ENCODE measurements at regions not wholly inside any gene's neighbourhood (a gene's known extent, or its start where the extent isn't known, plus 50 kb on each side); places are given as distances from the start of the nearest gene placed in this dataset.

DNA sequence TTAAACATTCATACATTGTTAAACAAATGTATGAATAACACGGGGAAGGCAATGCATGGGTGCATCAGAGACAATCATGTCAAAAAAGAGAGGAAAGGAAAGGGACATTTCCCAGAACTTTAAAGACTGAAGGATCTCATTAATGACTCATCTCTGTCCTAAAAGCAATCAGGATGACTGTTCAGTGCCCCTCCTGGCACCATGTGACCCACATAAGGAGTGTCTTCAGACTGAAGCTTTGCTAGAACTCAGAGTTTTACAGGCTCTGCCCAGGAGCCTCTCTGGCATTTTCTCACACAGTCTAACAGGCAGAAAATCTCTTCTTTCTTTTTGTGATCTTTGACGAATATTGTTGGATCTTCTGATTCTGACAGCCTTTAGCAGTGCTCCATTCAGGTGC is 315.3 kb downstream of the OTUD1 start:
- no peaks in the 10 kb centered on the region for H3K9me3 ChIP-seq (replicated peaks; ENCODE audit: control insufficient read depth, insufficient read depth, low read length)
- no peak overlapping the region for H3K27ac ChIP-seq (ENCODE audit: insufficient read depth, low read depth, low read length)
- no peaks in the 10 kb centered on the region for H3K9me1 ChIP-seq (replicated peaks; ENCODE audit: control insufficient read depth, extremely low read depth, insufficient read depth, low read length)
- H2AFZ ChIP-seq (ENCODE audit: low read depth, low read length), result no peak overlapping the region
- intact Hi-C loops (cut with micrococcal nuclease) (no loop called here), dilution Hi-C loops (cut with MboI; ENCODE audit: extremely low pct_ligation_motif_present, low sequenced_read_pairs) (no loop called here)
- no peak overlapping the region for H3K9ac ChIP-seq (replicated peaks; ENCODE audit: extremely low read depth, insufficient read depth, low read length)
- H3K36me3 ChIP-seq (ENCODE audit: control insufficient read depth in 2 of 2, extremely low read depth in 1 of 2, insufficient read depth in 2 of 2, low read length in 2 of 2), result no peaks in the 10 kb centered on the region
- no peaks in the 10 kb centered on the region for H3K79me2 ChIP-seq (ENCODE audit: control insufficient read depth, insufficient read depth, low read length)
- ChIA-PET POLR2A (no interaction called here), CTCF (no interaction called here)
- no peaks in the 10 kb centered on the region for H3K27me3 ChIP-seq (ENCODE audit: control insufficient read depth in 2 of 2, insufficient read depth in 2 of 2, low read length in 2 of 2)
- TF ChIP-seq, protein P1, sequence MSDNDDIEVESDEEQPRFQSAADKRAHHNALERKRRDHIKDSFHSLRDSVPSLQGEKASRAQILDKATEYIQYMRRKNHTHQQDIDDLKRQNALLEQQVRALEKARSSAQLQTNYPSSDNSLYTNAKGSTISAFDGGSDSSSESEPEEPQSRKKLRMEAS (IDR thresholded peaks at IDR 0.05; ENCODE audit: insufficient read depth, insufficient read length), result no peak
- no peak for TF ChIP-seq POLR2AphosphoS5 (IDR thresholded peaks at IDR 0.05; ENCODE audit: insufficient read depth, low read depth, low read length)
- no peak for TF ChIP-seq JUN (IDR thresholded peaks at IDR 0.05; ENCODE audit: borderline replicate concordance, insufficient read depth, insufficient read length, low read depth)
- no peak for TF ChIP-seq GATA2 (IDR thresholded peaks at IDR 0.05; ENCODE audit: insufficient read depth, insufficient read length, low read depth, low read length)
- no peak for TF ChIP-seq EZH2 (IDR thresholded peaks at IDR 0.05; ENCODE audit: borderline replicate concordance, low read depth, low read length, severe bottlenecking)
- no peak for TF ChIP-seq FOS (IDR thresholded peaks at IDR 0.05; ENCODE audit: borderline replicate concordance, insufficient read depth, low read length)
- TF ChIP-seq MYC (IDR thresholded peaks at IDR 0.05; ENCODE audit: low read depth, low read length), result no peak
- no peak for TF ChIP-seq POLR2A (IDR thresholded peaks at IDR 0.05; ENCODE audit: low read depth, low read length)
- TF ChIP-seq, protein P2, sequence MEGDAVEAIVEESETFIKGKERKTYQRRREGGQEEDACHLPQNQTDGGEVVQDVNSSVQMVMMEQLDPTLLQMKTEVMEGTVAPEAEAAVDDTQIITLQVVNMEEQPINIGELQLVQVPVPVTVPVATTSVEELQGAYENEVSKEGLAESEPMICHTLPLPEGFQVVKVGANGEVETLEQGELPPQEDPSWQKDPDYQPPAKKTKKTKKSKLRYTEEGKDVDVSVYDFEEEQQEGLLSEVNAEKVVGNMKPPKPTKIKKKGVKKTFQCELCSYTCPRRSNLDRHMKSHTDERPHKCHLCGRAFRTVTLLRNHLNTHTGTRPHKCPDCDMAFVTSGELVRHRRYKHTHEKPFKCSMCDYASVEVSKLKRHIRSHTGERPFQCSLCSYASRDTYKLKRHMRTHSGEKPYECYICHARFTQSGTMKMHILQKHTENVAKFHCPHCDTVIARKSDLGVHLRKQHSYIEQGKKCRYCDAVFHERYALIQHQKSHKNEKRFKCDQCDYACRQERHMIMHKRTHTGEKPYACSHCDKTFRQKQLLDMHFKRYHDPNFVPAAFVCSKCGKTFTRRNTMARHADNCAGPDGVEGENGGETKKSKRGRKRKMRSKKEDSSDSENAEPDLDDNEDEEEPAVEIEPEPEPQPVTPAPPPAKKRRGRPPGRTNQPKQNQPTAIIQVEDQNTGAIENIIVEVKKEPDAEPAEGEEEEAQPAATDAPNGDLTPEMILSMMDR (IDR thresholded peaks at IDR 0.05; ENCODE audit: extremely low read depth in 1 of 2, insufficient read depth in 1 of 2, low read depth in 1 of 2, low read length in 2 of 2), result no peak
- no peak overlapping the region for H3K4me2 ChIP-seq (ENCODE audit: insufficient read depth, low read length)
- BruUV-seq (replicated peaks), result no TSS peak
- H3K4me3 ChIP-seq (replicated peaks in 1 of 3; ENCODE audit: insufficient read depth in 1 of 3, low read depth in 1 of 3, low read length in 3 of 3), result no peak overlapping the region
- H4K20me1 ChIP-seq (replicated peaks; ENCODE audit: control insufficient read depth, extremely low read depth, insufficient read depth, low read length), result no peaks in the 10 kb centered on the region
- FAIRE-seq, result no peak
- H3K4me1 ChIP-seq (ENCODE audit: control insufficient read depth, extremely low read depth, insufficient read depth, low read length), result no peaks in the 10 kb centered on the region
- no peak for DNase-seq (ENCODE audit: low read depth, low spot score)
